HUES64 (cell line): ENCODE measurements at regions not wholly inside any gene's neighbourhood (a gene's known extent, or its start where the extent isn't known, plus 50 kb on each side); places are given as distances from the start of the nearest gene placed in this dataset.

Source experiments
- H3K27ac ChIP-seq: 2 replicates; pipeline ENCODE4 v1.7.0; 2013; ENCODE audit warnings: low read depth, low read length, inconsistent platforms
- H3K27me3 ChIP-seq: 2 replicates; pipeline ENCODE4 v1.6.1; 2013; ENCODE audit warnings: mild to moderate bottlenecking, low read length; ENCODE audit not compliant: insufficient read depth
- H3K36me3 ChIP-seq: 2 replicates; pipeline ENCODE4 v1.6.1; 2013; ENCODE audit warnings: mild to moderate bottlenecking, low read length; ENCODE audit not compliant: insufficient read depth
- H3K4me1 ChIP-seq: 2 replicates; pipeline ENCODE4 v1.6.1; 2013; ENCODE audit warnings: mild to moderate bottlenecking, low read length, moderate library complexity; ENCODE audit not compliant: insufficient read depth
- H3K4me3 ChIP-seq: 2 replicates; pipeline ENCODE4 v1.5.1; 2013; ENCODE audit warnings: mild to moderate bottlenecking, low read length, moderate library complexity
- H3K9ac ChIP-seq: 2 replicates; pipeline ENCODE4 v1.6.1; 2013; ENCODE audit warnings: mild to moderate bottlenecking, low read depth, low read length
- H3K9me3 ChIP-seq: 2 replicates; pipeline ENCODE4 v1.6.1; 2013; ENCODE audit warnings: low read depth, low read length; ENCODE audit not compliant: insufficient read depth
- WGBS: fragments of 150-250, 120-280 bp; methylation state at CpG from one replicate; pipeline ENCODE4 v1.1.7; 2013; ENCODE audit warnings: missing lambda C conversion rate; 5-methylcytosine and 5-hydroxymethylcytosine counted together

GRCh38 chr11:15815246-15816195, 540.8 kb downstream of the SOX6 start:
- no peak overlapping the region for H3K27ac ChIP-seq
- no peak overlapping the region for H3K4me3 ChIP-seq
- WGBS, result 95% methylated on average over 3 of the region's 4 CpGs
- H3K36me3 ChIP-seq, result no peaks in the 10 kb centered on the region
- H3K4me1 ChIP-seq, result no peaks in the 10 kb centered on the region
- no peak overlapping the region for H3K9ac ChIP-seq
- H3K9me3 ChIP-seq, result no peaks in the 10 kb centered on the region
- H3K27me3 ChIP-seq, result no peaks in the 10 kb centered on the region

DNA sequence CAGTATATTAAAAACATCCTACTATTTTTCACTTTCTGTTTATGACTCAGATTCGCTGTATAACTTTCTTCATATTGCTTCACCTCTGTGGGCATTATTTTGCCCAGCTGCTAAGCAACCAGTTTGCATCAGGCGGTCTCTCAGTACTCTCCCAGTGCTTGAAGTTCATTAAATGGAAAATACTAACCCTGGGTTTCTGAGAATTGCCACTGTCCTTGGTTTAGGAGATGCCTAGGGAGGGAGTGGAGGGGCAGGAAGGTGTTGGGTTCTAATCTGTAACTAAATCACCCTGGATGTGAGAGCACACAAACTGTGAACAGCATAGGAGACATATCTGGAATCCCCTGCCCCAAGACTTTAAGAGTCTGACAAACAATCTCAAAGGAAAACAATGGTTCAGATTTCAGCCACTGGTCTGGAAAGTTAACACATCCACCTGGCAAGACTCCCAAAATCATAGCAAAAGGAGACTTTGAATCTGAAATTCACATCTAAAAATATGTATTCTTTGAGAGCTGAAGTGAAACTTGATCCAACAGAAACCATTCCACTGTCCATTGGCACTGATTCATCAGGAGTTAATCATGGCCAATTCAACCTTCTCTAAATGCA, 540.0 kb downstream of the SOX6 start:
- H3K4me3 ChIP-seq, result no peak overlapping the region
- WGBS, result 95% methylated on average over 2 of the region's 2 CpGs
- H3K27ac ChIP-seq, result no peak overlapping the region
- no peak overlapping the region for H3K9ac ChIP-seq
- H3K4me1 ChIP-seq, result no peaks in the 10 kb centered on the region
- H3K36me3 ChIP-seq, result no peaks in the 10 kb centered on the region
- no peaks in the 10 kb centered on the region for H3K9me3 ChIP-seq
- H3K27me3 ChIP-seq, result no peaks in the 10 kb centered on the region

GRCh38 chr11:15817001-15817400, 539.3 kb downstream of the SOX6 start:
- no peak overlapping the region for H3K9ac ChIP-seq
- H3K4me1 ChIP-seq, result no peaks in the 10 kb centered on the region
- H3K27ac ChIP-seq, result no peak overlapping the region
- H3K36me3 ChIP-seq, result no peaks in the 10 kb centered on the region
- no peaks in the 10 kb centered on the region for H3K27me3 ChIP-seq
- no peak overlapping the region for H3K4me3 ChIP-seq
- no peaks in the 10 kb centered on the region for H3K9me3 ChIP-seq
- 98% methylated on average over 5 of the region's 5 CpGs for WGBS

- Histone ChIP-seq H3K36me3 (no peaks in the 10 kb centered on the region), H3K9me3 (no peaks in the 10 kb centered on the region), H3K9ac (no peak overlapping the region), H3K27ac (no peak overlapping the region), H3K4me3 (no peak overlapping the region), H3K4me1 (no peaks in the 10 kb centered on the region), H3K27me3 (no peaks in the 10 kb centered on the region)
- 97% methylated on average over 6 of the region's 6 CpGs for WGBS
These were observed 538.1 kb downstream of the SOX6 start for GRCh38 chr11:15818132-15818842.

DNA sequence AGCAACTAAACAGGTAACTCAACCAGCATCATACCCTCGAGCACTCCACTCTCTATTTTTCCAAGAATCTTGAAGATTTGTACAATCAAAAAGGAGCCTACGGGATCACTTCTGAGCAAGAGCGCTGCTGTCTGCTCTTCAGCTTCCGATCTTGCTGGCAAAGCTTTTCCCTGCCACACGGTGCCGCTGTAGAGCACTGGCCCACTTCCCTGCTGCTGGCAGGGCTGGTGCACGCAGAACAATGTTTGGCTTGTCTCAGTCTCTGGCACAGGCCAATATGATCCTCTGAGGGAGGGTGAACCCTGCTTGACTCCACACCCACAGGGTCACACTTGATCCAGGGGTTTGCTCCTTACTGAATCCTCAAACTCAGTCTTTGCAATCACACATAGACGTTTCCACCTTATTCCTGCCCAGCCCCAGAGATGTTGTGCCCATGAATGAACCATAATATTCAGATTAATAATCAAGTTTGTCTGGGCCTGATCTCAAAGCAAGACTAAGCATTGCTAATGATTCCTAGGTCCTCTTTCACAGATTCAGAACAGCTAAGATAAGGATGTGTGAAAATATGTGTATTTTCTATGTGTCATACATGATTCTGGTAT, 536.6 kb downstream of the SOX6 start:
- H3K4me1 ChIP-seq, result no peaks in the 10 kb centered on the region
- H3K36me3 ChIP-seq, result no peaks in the 10 kb centered on the region
- no peaks in the 10 kb centered on the region for H3K9me3 ChIP-seq
- WGBS, result 38% methylated on average over 8 of the region's 8 CpGs
- no peaks in the 10 kb centered on the region for H3K27me3 ChIP-seq
- H3K9ac ChIP-seq, result no peak overlapping the region
- no peak overlapping the region for H3K4me3 ChIP-seq
- no peak overlapping the region for H3K27ac ChIP-seq

DNA sequence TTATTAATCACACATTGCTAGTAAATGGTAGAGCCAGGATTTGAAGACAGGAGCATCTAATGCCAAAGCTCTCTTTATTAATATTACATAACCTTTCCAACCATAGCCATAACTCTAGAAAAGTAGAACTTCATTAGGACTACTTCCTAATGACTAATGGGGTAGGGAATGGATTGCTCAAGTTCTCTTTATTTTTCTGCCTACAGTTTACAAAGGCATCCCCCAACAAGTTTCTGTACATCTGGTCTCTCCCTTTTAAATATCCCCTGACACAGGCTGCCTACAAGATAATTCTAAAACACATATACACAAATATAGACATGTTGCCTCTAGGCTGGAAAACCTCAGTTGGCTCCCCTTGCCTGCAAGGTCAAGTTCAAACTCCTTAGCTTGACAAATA, 534.9 kb downstream of the SOX6 start:
- no peaks in the 10 kb centered on the region for H3K9me3 ChIP-seq
- no peaks in the 10 kb centered on the region for H3K27me3 ChIP-seq
- no peak overlapping the region for H3K9ac ChIP-seq
- H3K36me3 ChIP-seq, result no peaks in the 10 kb centered on the region
- no peak overlapping the region for H3K27ac ChIP-seq
- no peaks in the 10 kb centered on the region for H3K4me1 ChIP-seq
- H3K4me3 ChIP-seq, result no peak overlapping the region

- Histone ChIP-seq H3K36me3 (no peaks in the 10 kb centered on the region), H3K4me3 (no peak overlapping the region), H3K27ac (no peak overlapping the region), H3K9me3 (no peaks in the 10 kb centered on the region), H3K9ac (no peak overlapping the region), H3K27me3 (no peaks in the 10 kb centered on the region), H3K4me1 (no peaks in the 10 kb centered on the region; the same call in 1 of the 2 replicates)
- 76% methylated on average over 1 of the region's 1 CpG for WGBS
These were observed 532.3 kb downstream of the SOX6 start for GRCh38 chr11:15824060-15824459.

GRCh38 chr11:15825976-15826650, 530.2 kb downstream of the SOX6 start:
- no peaks in the 10 kb centered on the region for H3K9me3 ChIP-seq
- no peaks in the 10 kb centered on the region for H3K27me3 ChIP-seq
- H3K4me1 ChIP-seq, result peaks cover 4% of the 10 kb centered on the region; the same call in 1 of the 2 replicates
- no peak overlapping the region for H3K9ac ChIP-seq
- H3K36me3 ChIP-seq, result no peaks in the 10 kb centered on the region
- 74% methylated on average over 7 of the region's 7 CpGs for WGBS
- no peak overlapping the region for H3K4me3 ChIP-seq
- no peak overlapping the region for H3K27ac ChIP-seq

DNA sequence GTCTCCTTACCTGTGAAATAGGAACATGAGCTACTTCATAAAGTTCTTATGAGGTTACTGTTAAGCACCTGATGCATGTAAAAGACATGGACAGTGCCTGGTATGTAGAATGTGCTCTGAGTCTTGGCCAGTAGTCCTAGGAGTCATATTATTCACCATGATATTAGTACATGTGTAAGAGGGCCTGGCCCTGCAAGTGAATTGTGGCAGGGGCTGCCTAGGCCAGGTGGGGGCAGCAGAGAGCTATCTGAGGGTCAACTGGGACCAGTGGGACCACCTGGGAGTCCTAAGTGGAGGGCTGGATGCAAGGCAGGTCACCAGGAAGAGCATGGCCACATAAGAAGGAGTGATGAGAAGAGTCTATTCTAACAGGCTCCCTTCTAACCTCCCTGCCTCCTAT, 529.5 kb downstream of the SOX6 start:
- no peak overlapping the region for H3K4me3 ChIP-seq
- H3K9me3 ChIP-seq, result no peaks in the 10 kb centered on the region
- no peak overlapping the region for H3K27ac ChIP-seq
- H3K9ac ChIP-seq, result no peak overlapping the region
- peaks cover 4% of the 10 kb centered on the region; the same call in 1 of the 2 replicates for H3K4me1 ChIP-seq
- no peaks in the 10 kb centered on the region for H3K36me3 ChIP-seq
- H3K27me3 ChIP-seq, result no peaks in the 10 kb centered on the region

- 89% methylated on average over 8 of the region's 9 CpGs for WGBS
These were observed 528.0 kb downstream of the SOX6 start for GRCh38 chr11:15828215-15828853.

More at GRCh38 chr11:15828215-15828853, 528.0 kb downstream of the SOX6 start:
- Histone ChIP-seq H3K27me3 (no peaks in the 10 kb centered on the region), H3K9me3 (no peaks in the 10 kb centered on the region), H3K9ac (no peak overlapping the region), H3K4me1 (peaks cover 4% of the 10 kb centered on the region; the same call in 1 of the 2 replicates), H3K36me3 (no peaks in the 10 kb centered on the region), H3K4me3 (no peak overlapping the region), H3K27ac (no peak overlapping the region)
